ENCODE measurements at regions not wholly inside any gene's neighbourhood (a gene's known extent, or its start where the extent isn't known, plus 50 kb on each side); places are given as distances from the start of the nearest gene placed in this dataset.
"Not testable (repeated sequence)": the region's sequence is repeated elsewhere in the genome, so short reads cannot be mapped to it uniquely, and the experiment has no call there.

DNA sequence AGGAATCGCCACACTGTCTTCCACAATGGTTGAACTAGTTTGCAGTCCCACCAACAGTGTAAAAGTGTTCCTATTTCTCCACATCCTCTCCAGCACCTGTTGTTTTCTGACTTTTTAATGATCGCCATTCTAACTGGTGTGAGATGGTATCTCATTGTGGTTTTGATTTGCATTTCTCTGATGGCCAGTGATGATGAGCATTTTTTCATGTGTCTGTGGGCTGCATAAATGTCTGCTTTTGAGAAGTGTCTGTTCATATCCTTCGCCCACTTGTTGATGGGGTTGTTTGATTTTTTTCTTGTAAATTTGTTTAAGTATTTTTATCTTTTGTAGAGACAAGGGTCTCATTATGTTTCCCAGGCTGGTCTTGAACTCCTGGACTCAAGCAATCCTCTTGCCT is 128.5 kb downstream of the EMP1 start:
- not testable (repeated sequence) for H4K91ac ChIP-seq (ENCODE audit: low read depth, low read length); H4K8ac ChIP-seq (ENCODE audit: low read depth, low read length); H3K4me1 ChIP-seq (ENCODE audit: control insufficient read depth in 1 of 2, insufficient read depth in 2 of 2, low read length in 2 of 2); H3K79me2 ChIP-seq (ENCODE audit: control insufficient read depth, insufficient read depth, low read length, poor library complexity); H2BK5ac ChIP-seq (ENCODE audit: low read depth, low read length, poor library complexity); H3K14ac ChIP-seq (ENCODE audit: low read length); H3K27me3 ChIP-seq (ENCODE audit: insufficient read depth, low read length); H3K4ac ChIP-seq (ENCODE audit: low read depth, low read length); H3K36me3 ChIP-seq (ENCODE audit: control insufficient read depth in 1 of 2, insufficient read depth in 2 of 2, low read length in 2 of 2); H3K4me2 ChIP-seq (ENCODE audit: low read length); H2AFZ ChIP-seq (ENCODE audit: insufficient read depth, low read length, poor library complexity); H3K9me3 ChIP-seq (ENCODE audit: insufficient read depth, low read depth, low read length); H2BK12ac ChIP-seq (ENCODE audit: low read length); H2BK120ac ChIP-seq (ENCODE audit: insufficient read depth, low read length, poor library complexity); H3K79me1 ChIP-seq (ENCODE audit: low read length); H3K27ac ChIP-seq (ENCODE audit: low read depth, low read length); H3K23ac ChIP-seq (ENCODE audit: low read length); H4K12ac ChIP-seq (ENCODE audit: low read depth, low read length); H2AK5ac ChIP-seq (ENCODE audit: low read length); DNase-seq; H3K4me3 ChIP-seq (ENCODE audit: low read depth, low read length); H3K9ac ChIP-seq (ENCODE audit: low read length); H3K18ac ChIP-seq (ENCODE audit: low read length)
- WGBS (ENCODE audit: extremely low coverage, insufficient coverage, insufficient read length) = no CpG with 5 or more reads among the region's 3 CpGs

DNA sequence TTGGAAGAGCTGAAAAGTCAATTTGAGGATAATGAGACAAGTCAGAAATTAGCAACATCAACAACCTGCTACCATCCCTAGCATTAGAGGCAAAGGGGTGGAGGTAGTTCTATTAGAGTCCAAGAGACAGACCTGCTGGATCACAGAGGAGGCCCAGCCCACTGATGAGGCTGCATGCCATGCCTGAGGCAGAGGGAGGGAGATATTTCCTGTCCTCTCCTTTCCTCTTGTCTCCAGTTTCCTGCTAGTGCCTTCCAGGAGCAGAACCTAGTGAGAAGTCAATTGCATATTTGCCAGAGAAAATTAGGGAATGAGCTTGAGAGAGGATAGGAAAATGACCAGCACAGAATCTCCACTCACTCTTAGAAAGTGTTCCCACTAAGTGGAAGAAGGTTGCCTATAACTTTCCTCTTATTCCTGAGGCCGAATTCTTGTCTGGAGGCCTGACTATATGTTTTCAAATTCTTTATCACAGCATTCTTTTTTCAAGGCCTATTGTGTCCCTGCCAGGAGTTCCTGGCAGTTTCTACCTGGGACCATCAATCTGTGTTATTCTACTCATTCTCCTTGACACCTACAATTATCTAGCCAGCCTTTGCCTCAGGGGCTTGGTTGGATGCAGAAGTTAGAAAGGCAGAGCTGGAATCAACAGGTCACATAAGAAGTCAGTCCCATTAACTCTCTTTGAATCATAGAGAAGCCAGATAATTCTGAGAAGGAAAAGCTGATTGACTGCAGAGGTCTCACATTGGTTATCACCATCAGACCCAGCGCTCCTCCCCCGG is 121.9 kb downstream of the EMP1 start:
- Histone ChIP-seq H3K4me1 (ENCODE audit: control insufficient read depth in 1 of 2, insufficient read depth in 2 of 2, low read length in 2 of 2) (peaks cover 0 to 5% of the 10 kb centered on the region in 2 experiments), H4K8ac (ENCODE audit: low read depth, low read length) (no peak overlapping the region), H3K79me1 (ENCODE audit: low read length) (no peaks in the 10 kb centered on the region), H3K18ac (ENCODE audit: low read length) (no peak overlapping the region), H4K91ac (ENCODE audit: low read depth, low read length) (no peak overlapping the region), H3K79me2 (ENCODE audit: control insufficient read depth, insufficient read depth, low read length, poor library complexity) (no peaks in the 10 kb centered on the region), H2BK5ac (ENCODE audit: low read depth, low read length, poor library complexity) (no peak overlapping the region), H4K12ac (ENCODE audit: low read depth, low read length) (no peak overlapping the region), H3K23ac (ENCODE audit: low read length) (no peak overlapping the region), H3K27me3 (ENCODE audit: insufficient read depth, low read length) (no peaks in the 10 kb centered on the region), H3K14ac (ENCODE audit: low read length) (no peak overlapping the region), H3K4me3 (ENCODE audit: low read depth, low read length) (no peak overlapping the region), H3K9ac (ENCODE audit: low read length) (no peak overlapping the region), H3K36me3 (ENCODE audit: control insufficient read depth in 1 of 2, insufficient read depth in 2 of 2, low read length in 2 of 2) (no peaks in the 10 kb centered on the region), H3K4ac (ENCODE audit: low read depth, low read length) (no peak overlapping the region), H2AK5ac (ENCODE audit: low read length) (no peak overlapping the region), H2BK12ac (ENCODE audit: low read length) (no peak overlapping the region), H2BK120ac (ENCODE audit: insufficient read depth, low read length, poor library complexity) (no peak overlapping the region), H3K9me3 (ENCODE audit: insufficient read depth, low read depth, low read length) (peaks cover 3% of the 10 kb centered on the region), H3K4me2 (ENCODE audit: low read length) (no peak overlapping the region), H3K27ac (ENCODE audit: low read depth, low read length) (peak overlapping the region; percentile 27), H2AFZ (ENCODE audit: insufficient read depth, low read length, poor library complexity) (no peak overlapping the region)
- no peak for DNase-seq
- no CpG with 5 or more reads among the region's 3 CpGs for WGBS (ENCODE audit: extremely low coverage, insufficient coverage, insufficient read length)

DNA sequence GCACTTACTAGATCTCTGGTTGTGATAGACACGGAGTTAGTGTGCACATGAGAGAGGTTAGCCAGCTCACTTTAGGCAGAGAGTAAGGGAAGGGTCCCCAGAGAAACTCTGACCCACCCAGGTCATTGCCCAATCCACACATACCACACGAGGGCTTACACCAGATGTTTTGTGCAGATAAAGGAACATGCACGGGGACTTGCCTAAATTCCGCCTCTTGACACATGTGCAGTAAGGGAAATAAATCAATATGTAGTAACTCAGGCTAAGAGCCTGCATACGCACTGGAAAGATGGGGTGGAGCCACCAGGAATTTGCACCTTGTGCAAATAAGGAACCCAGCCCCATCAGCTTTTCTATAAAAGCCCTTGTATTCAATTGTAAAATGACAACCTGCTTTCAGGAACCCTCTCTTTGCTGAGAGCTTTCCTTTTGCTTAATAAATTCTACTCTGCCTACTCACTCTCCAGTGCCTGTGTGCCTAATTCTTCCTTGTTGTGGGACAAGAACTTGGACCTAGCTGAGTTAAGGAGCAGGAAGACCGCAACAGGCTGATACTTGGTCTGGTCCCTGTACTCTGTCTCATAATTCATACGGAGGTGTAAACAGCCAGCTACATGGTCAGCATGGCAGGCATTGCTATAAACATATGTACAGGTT is 120.2 kb downstream of the EMP1 start:
- Histone ChIP-seq H3K4me2 (ENCODE audit: low read length) (no peak overlapping the region), H3K79me1 (ENCODE audit: low read length) (no peaks in the 10 kb centered on the region), H4K91ac (ENCODE audit: low read depth, low read length) (no peak overlapping the region), H3K9ac (ENCODE audit: low read length) (no peak overlapping the region), H2BK5ac (ENCODE audit: low read depth, low read length, poor library complexity) (no peak overlapping the region), H4K8ac (ENCODE audit: low read depth, low read length) (no peak overlapping the region), H3K18ac (ENCODE audit: low read length) (no peak overlapping the region), H3K27ac (ENCODE audit: low read depth, low read length) (no peak overlapping the region), H3K4me1 (ENCODE audit: control insufficient read depth in 1 of 2, insufficient read depth in 2 of 2, low read length in 2 of 2) (peaks cover 0 to 5% of the 10 kb centered on the region in 2 experiments), H3K36me3 (ENCODE audit: control insufficient read depth in 1 of 2, insufficient read depth in 2 of 2, low read length in 2 of 2) (no peaks in the 10 kb centered on the region), H3K14ac (ENCODE audit: low read length) (no peak overlapping the region), H4K12ac (ENCODE audit: low read depth, low read length) (no peak overlapping the region), H2BK12ac (ENCODE audit: low read length) (no peak overlapping the region), H3K4ac (ENCODE audit: low read depth, low read length) (no peak overlapping the region), H3K27me3 (ENCODE audit: insufficient read depth, low read length) (no peaks in the 10 kb centered on the region), H3K4me3 (ENCODE audit: low read depth, low read length) (no peak overlapping the region), H3K79me2 (ENCODE audit: control insufficient read depth, insufficient read depth, low read length, poor library complexity) (no peaks in the 10 kb centered on the region), H2BK120ac (ENCODE audit: insufficient read depth, low read length, poor library complexity) (no peak overlapping the region), H3K23ac (ENCODE audit: low read length) (no peak overlapping the region), H3K9me3 (ENCODE audit: insufficient read depth, low read depth, low read length) (peaks cover 3% of the 10 kb centered on the region), H2AK5ac (ENCODE audit: low read length) (no peak overlapping the region), H2AFZ (ENCODE audit: insufficient read depth, low read length, poor library complexity) (no peak overlapping the region)
- DNase-seq = no peak
- no CpG with 5 or more reads among the region's 7 CpGs for WGBS (ENCODE audit: extremely low coverage, insufficient coverage, insufficient read length)

DNA sequence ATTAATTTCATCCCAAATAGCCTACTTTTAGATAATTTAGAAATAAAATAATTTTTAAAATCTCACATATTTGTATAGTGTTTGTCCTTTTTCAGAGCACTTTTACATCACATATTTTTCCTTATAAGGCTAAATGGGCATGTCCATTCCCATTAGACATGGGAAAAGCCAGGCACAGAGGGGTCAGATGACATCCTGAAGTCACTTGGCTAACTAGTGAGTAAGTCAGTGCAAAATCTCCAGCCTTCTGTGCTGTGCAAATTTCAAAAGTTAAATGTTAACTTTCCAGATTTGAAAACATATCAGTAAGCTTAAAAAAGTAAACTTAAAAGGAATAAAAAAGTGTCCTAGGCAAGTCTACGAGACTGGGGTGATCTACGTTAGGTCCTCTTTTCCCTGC is 117.4 kb downstream of the EMP1 start:
- no CpG with 5 or more reads among the region's 2 CpGs for WGBS (ENCODE audit: extremely low coverage, insufficient coverage, insufficient read length)
- Histone ChIP-seq H3K4ac (ENCODE audit: low read depth, low read length) (no peak overlapping the region), H3K27ac (ENCODE audit: low read depth, low read length) (no peak overlapping the region), H2BK5ac (ENCODE audit: low read depth, low read length, poor library complexity) (no peak overlapping the region), H3K79me1 (ENCODE audit: low read length) (no peaks in the 10 kb centered on the region), H3K4me3 (ENCODE audit: low read depth, low read length) (no peak overlapping the region), H3K9ac (ENCODE audit: low read length) (no peak overlapping the region), H3K18ac (ENCODE audit: low read length) (no peak overlapping the region), H3K4me2 (ENCODE audit: low read length) (no peak overlapping the region), H2BK120ac (ENCODE audit: insufficient read depth, low read length, poor library complexity) (no peak overlapping the region), H3K23ac (ENCODE audit: low read length) (no peak overlapping the region), H3K36me3 (ENCODE audit: control insufficient read depth in 1 of 2, insufficient read depth in 2 of 2, low read length in 2 of 2) (no peaks in the 10 kb centered on the region), H3K79me2 (ENCODE audit: control insufficient read depth, insufficient read depth, low read length, poor library complexity) (no peaks in the 10 kb centered on the region), H4K12ac (ENCODE audit: low read depth, low read length) (no peak overlapping the region), H2AFZ (ENCODE audit: insufficient read depth, low read length, poor library complexity) (no peak overlapping the region), H2BK12ac (ENCODE audit: low read length) (no peak overlapping the region), H4K8ac (ENCODE audit: low read depth, low read length) (no peak overlapping the region), H3K14ac (ENCODE audit: low read length) (no peak overlapping the region), H3K9me3 (ENCODE audit: insufficient read depth, low read depth, low read length) (peaks cover 3% of the 10 kb centered on the region), H2AK5ac (ENCODE audit: low read length) (no peak overlapping the region), H4K91ac (ENCODE audit: low read depth, low read length) (no peak overlapping the region), H3K4me1 (ENCODE audit: control insufficient read depth in 1 of 2, insufficient read depth in 2 of 2, low read length in 2 of 2) (peaks cover 0 to 5% of the 10 kb centered on the region in 2 experiments), H3K27me3 (ENCODE audit: insufficient read depth, low read length) (no peaks in the 10 kb centered on the region)
- DNase-seq = no peak
